ENCODE measurements at regions not wholly inside any gene's neighbourhood (a gene's known extent, or its start where the extent isn't known, plus 50 kb on each side); places are given as distances from the start of the nearest gene placed in this dataset.
"Not testable (repeated sequence)": the region's sequence is repeated elsewhere in the genome, so short reads cannot be mapped to it uniquely, and the experiment has no call there.

GRCh38 chr4:82124365-82124764 lies 249.4 kb downstream of the HNRNPD start:
- Histone ChIP-seq H3K9me3 (ENCODE audit: control insufficient read depth, low read length) (no peaks in the 10 kb centered on the region), H3K27me3 (ENCODE audit: control insufficient read depth in 1 of 2, insufficient read depth in 1 of 2, low read length in 2 of 2) (peaks cover 0 to 2% of the 10 kb centered on the region in 2 experiments), H4K91ac (ENCODE audit: low read length) (no peak overlapping the region), H3K23ac (ENCODE audit: low read length in 2 of 2) (no peak overlapping the region), H3K18ac (ENCODE audit: low read depth in 1 of 2, low read length in 2 of 2) (no peak overlapping the region), H4K8ac (ENCODE audit: low read length) (no peak overlapping the region), H2BK12ac (ENCODE audit: low read length in 2 of 2) (no peak overlapping the region), H2BK15ac (ENCODE audit: low read depth, poor library complexity, severe bottlenecking) (no peak overlapping the region), H3K9ac (ENCODE audit: low read length) (no peak overlapping the region), H3K27ac (ENCODE audit: low read length, poor library complexity, severe bottlenecking) (no peak overlapping the region), H2BK5ac (ENCODE audit: low read depth, low read length, poor library complexity, severe bottlenecking) (no peak overlapping the region), H3K4ac (ENCODE audit: low read depth in 1 of 2, low read length in 2 of 2) (no peak overlapping the region), H2AFZ (ENCODE audit: low read depth, low read length) (no peak overlapping the region), H3K36me3 (ENCODE audit: control insufficient read depth in 1 of 2, insufficient read depth in 2 of 2, low read depth in 1 of 2, low read length in 2 of 2) (no peaks in the 10 kb centered on the region), H3K4me3 (ENCODE audit: insufficient read depth in 1 of 2, low read depth in 1 of 2, low read length in 2 of 2) (no peak overlapping the region), H3K4me2 (ENCODE audit: low read length, poor library complexity, severe bottlenecking) (no peak overlapping the region), H3K4me1 (ENCODE audit: control insufficient read depth, insufficient read depth, low read depth, low read length) (no peaks in the 10 kb centered on the region), H3K14ac (ENCODE audit: low read length in 2 of 2) (no peak overlapping the region), H3K79me1 (replicated peaks; ENCODE audit: low read length, poor library complexity, severe bottlenecking) (no peaks in the 10 kb centered on the region), H2AK5ac (ENCODE audit: low read length, severe bottlenecking) (no peak overlapping the region), H2BK120ac (ENCODE audit: low read depth, low read length) (no peak overlapping the region)
- DNase-seq = no peak
- 59% methylated on average over 3 of the region's 5 CpGs for WGBS

DNA sequence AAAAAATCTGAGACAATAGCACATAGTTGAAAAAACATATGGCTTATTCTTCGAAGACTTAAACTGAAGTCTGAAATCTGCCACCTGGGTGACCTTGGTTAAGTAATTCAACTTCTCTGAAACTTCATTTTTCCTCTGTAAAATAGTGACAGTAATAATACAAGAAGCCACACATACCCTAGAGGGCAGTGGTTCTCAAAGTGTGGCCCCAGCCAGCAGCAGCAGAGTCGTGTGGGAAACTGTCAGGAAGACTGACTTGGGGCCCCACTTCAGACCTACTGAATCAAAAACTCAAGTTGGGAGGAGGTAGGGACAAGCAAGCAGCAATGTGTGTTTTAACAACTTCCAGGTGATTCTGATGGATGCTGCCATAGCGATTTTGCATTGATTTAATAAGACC lies 249.9 kb downstream of the HNRNPD start:
- DNase-seq = no peak
- 11% methylated on average over 1 of the region's 3 CpGs for WGBS
- Histone ChIP-seq H3K27ac (ENCODE audit: low read length, poor library complexity, severe bottlenecking) (no peak overlapping the region), H3K4me2 (ENCODE audit: low read length, poor library complexity, severe bottlenecking) (no peak overlapping the region), H2BK5ac (ENCODE audit: low read depth, low read length, poor library complexity, severe bottlenecking) (no peak overlapping the region), H3K79me1 (replicated peaks; ENCODE audit: low read length, poor library complexity, severe bottlenecking) (no peaks in the 10 kb centered on the region), H3K4ac (ENCODE audit: low read depth in 1 of 2, low read length in 2 of 2) (no peak overlapping the region), H2BK12ac (ENCODE audit: low read length in 2 of 2) (no peak overlapping the region), H3K9ac (ENCODE audit: low read length) (no peak overlapping the region), H3K18ac (ENCODE audit: low read depth in 1 of 2, low read length in 2 of 2) (no peak overlapping the region), H3K4me3 (ENCODE audit: insufficient read depth in 1 of 2, low read depth in 1 of 2, low read length in 2 of 2) (no peak overlapping the region), H3K14ac (ENCODE audit: low read length in 2 of 2) (no peak overlapping the region), H3K4me1 (ENCODE audit: control insufficient read depth, insufficient read depth, low read depth, low read length) (no peaks in the 10 kb centered on the region), H3K36me3 (ENCODE audit: control insufficient read depth in 1 of 2, insufficient read depth in 2 of 2, low read depth in 1 of 2, low read length in 2 of 2) (no peaks in the 10 kb centered on the region), H3K27me3 (ENCODE audit: control insufficient read depth in 1 of 2, insufficient read depth in 1 of 2, low read length in 2 of 2) (peaks cover 0 to 2% of the 10 kb centered on the region in 2 experiments), H2BK15ac (ENCODE audit: low read depth, poor library complexity, severe bottlenecking) (no peak overlapping the region), H2AK5ac (ENCODE audit: low read length, severe bottlenecking) (no peak overlapping the region), H3K9me3 (ENCODE audit: control insufficient read depth, low read length) (no peaks in the 10 kb centered on the region), H2AFZ (ENCODE audit: low read depth, low read length) (no peak overlapping the region), H2BK120ac (ENCODE audit: low read depth, low read length) (no peak overlapping the region), H4K8ac (ENCODE audit: low read length) (no peak overlapping the region), H4K91ac (ENCODE audit: low read length) (no peak overlapping the region), H3K23ac (ENCODE audit: low read length in 2 of 2) (no peak overlapping the region)

- not testable (repeated sequence) for H3K4me2 ChIP-seq (ENCODE audit: low read length, poor library complexity, severe bottlenecking)
Measured at GRCh38 chr4:82115183-82115582, 258.6 kb downstream of the HNRNPD start.

DNA sequence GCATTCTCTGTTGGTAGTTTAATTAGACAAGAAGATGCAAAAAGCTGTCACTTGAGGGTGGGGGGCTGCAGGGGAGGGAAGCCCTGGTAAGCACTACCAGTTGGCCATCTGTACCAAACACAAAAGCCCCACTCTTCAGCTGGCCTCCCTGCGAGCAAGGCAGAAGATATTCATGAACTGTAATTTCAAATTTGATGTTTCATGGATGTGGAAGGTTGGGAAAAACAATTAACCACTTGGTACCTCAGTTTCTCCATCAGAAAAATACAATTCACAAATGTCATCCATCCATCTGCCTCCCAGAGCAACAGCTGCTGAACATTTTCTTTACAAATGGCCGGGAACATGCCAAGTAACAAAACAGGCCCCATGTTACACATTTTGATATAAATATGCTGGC lies 265.3 kb downstream of the HNRNPD start:
- WGBS = no CpG with 5 or more reads among the region's 2 CpGs
- no peak overlapping the region for H2BK120ac ChIP-seq (ENCODE audit: low read depth, low read length)
- no peaks in the 10 kb centered on the region for H3K79me1 ChIP-seq (replicated peaks; ENCODE audit: low read length, poor library complexity, severe bottlenecking)
- no peak overlapping the region for H2AK5ac ChIP-seq (ENCODE audit: low read length, severe bottlenecking)
- no peak overlapping the region for H3K18ac ChIP-seq (ENCODE audit: low read depth in 1 of 2, low read length in 2 of 2)
- H3K27ac ChIP-seq (ENCODE audit: low read length, poor library complexity, severe bottlenecking) = no peak overlapping the region
- H3K4me3 ChIP-seq (ENCODE audit: insufficient read depth in 1 of 2, low read depth in 1 of 2, low read length in 2 of 2) = no peak overlapping the region
- H4K8ac ChIP-seq (ENCODE audit: low read length) = no peak overlapping the region
- H3K27me3 ChIP-seq (ENCODE audit: control insufficient read depth in 1 of 2, insufficient read depth in 1 of 2, low read length in 2 of 2) = peaks cover 0 to 4% of the 10 kb centered on the region in 2 experiments
- no peak overlapping the region for H3K23ac ChIP-seq (ENCODE audit: low read length in 2 of 2)
- H3K4me1 ChIP-seq (ENCODE audit: control insufficient read depth, insufficient read depth, low read depth, low read length) = no peaks in the 10 kb centered on the region
- H3K14ac ChIP-seq (ENCODE audit: low read length in 2 of 2) = no peak overlapping the region
- no peaks in the 10 kb centered on the region for H3K36me3 ChIP-seq (ENCODE audit: control insufficient read depth in 1 of 2, insufficient read depth in 2 of 2, low read depth in 1 of 2, low read length in 2 of 2)
- no peak overlapping the region for H3K4ac ChIP-seq (ENCODE audit: low read depth in 1 of 2, low read length in 2 of 2)
- no peak for DNase-seq
- no peaks in the 10 kb centered on the region for H3K9me3 ChIP-seq (ENCODE audit: control insufficient read depth, low read length)
- H2BK5ac ChIP-seq (ENCODE audit: low read depth, low read length, poor library complexity, severe bottlenecking) = no peak overlapping the region
- H2BK15ac ChIP-seq (ENCODE audit: low read depth, poor library complexity, severe bottlenecking) = no peak overlapping the region
- H3K4me2 ChIP-seq (ENCODE audit: low read length, poor library complexity, severe bottlenecking) = no peak overlapping the region
- no peak overlapping the region for H3K9ac ChIP-seq (ENCODE audit: low read length)
- no peak overlapping the region for H2AFZ ChIP-seq (ENCODE audit: low read depth, low read length)
- H2BK12ac ChIP-seq (ENCODE audit: low read length in 2 of 2) = no peak overlapping the region
- H4K91ac ChIP-seq (ENCODE audit: low read length) = no peak overlapping the region

More at GRCh38 chr4:82115183-82115582, 258.6 kb downstream of the HNRNPD start:
- not testable (repeated sequence) for H3K4me1 ChIP-seq (ENCODE audit: control insufficient read depth, insufficient read depth, low read depth, low read length); H3K18ac ChIP-seq (ENCODE audit: low read depth in 1 of 2, low read length in 2 of 2); H2BK15ac ChIP-seq (ENCODE audit: low read depth, poor library complexity, severe bottlenecking); H4K8ac ChIP-seq (ENCODE audit: low read length); H2AK5ac ChIP-seq (ENCODE audit: low read length, severe bottlenecking); H2BK12ac ChIP-seq (ENCODE audit: low read length in 2 of 2); H3K4me3 ChIP-seq (ENCODE audit: insufficient read depth in 1 of 2, low read depth in 1 of 2, low read length in 2 of 2); H3K27me3 ChIP-seq (ENCODE audit: control insufficient read depth in 1 of 2, insufficient read depth in 1 of 2, low read length in 2 of 2); H3K4ac ChIP-seq (ENCODE audit: low read depth in 1 of 2, low read length in 2 of 2); H4K91ac ChIP-seq (ENCODE audit: low read length); H3K14ac ChIP-seq (ENCODE audit: low read length in 2 of 2); H2BK5ac ChIP-seq (ENCODE audit: low read depth, low read length, poor library complexity, severe bottlenecking); H2BK120ac ChIP-seq (ENCODE audit: low read depth, low read length); H3K79me1 ChIP-seq (replicated peaks; ENCODE audit: low read length, poor library complexity, severe bottlenecking); H3K23ac ChIP-seq (ENCODE audit: low read length in 2 of 2); H3K27ac ChIP-seq (ENCODE audit: low read length, poor library complexity, severe bottlenecking); H3K9me3 ChIP-seq (ENCODE audit: control insufficient read depth, low read length); H3K9ac ChIP-seq (ENCODE audit: low read length); H2AFZ ChIP-seq (ENCODE audit: low read depth, low read length); H3K36me3 ChIP-seq (ENCODE audit: control insufficient read depth in 1 of 2, insufficient read depth in 2 of 2, low read depth in 1 of 2, low read length in 2 of 2); DNase-seq
- 73% methylated on average over 1 of the region's 3 CpGs for WGBS

Data from mesenchymal stem cell (in vitro differentiated cells and primary cell).